ENCODE measurements at regions not wholly inside any gene's neighbourhood (a gene's known extent, or its start where the extent isn't known, plus 50 kb on each side); places are given as distances from the start of the nearest gene placed in this dataset.
A peak's percentile ranks its signal among the peaks of the same experiment; 100 is the strongest.
"Not testable (repeated sequence)": the region's sequence is repeated elsewhere in the genome, so short reads cannot be mapped to it uniquely, and the experiment has no call there.

DNA sequence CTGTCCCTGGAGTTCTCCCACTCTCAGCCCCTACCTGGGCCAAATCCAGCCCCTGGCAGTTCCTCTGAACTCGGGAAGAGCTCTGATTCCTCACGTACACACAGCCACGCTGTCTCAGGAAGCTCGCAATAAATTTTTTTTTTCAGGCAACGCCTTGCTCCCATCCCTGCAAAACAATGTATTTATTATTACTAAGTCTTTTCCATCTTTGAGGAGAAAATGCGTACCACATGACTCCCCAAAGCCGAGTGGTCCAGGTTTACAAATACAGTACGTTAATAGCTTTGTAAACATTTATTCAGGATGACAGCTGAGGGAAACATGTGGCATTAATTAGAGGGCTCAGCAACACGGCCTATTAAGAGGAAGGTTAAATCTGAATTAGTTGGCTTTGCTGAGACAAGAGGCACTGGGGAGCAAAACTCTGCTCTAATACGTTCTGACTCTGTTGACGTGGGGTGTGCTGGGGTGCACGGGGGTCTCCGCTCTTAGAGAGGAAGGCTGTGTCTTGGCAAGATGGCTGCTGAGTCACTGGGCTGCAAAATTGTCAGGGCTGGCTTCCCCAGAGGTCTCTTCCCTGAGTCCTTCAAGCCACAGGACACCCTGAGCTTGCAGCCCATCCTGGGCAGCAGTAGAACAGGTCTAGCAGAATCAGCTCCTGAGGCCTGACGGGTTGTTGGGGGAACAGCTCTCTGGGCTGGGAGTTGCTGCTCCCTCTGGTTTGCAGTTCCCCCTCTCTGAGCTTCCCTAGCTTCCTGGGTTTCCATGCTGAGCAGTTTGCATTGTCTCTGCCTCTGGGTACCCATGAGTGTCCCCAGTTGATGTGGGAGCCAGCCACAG is 185.2 kb upstream of the TBX3 start:
- DNase-seq = no peak

DNA sequence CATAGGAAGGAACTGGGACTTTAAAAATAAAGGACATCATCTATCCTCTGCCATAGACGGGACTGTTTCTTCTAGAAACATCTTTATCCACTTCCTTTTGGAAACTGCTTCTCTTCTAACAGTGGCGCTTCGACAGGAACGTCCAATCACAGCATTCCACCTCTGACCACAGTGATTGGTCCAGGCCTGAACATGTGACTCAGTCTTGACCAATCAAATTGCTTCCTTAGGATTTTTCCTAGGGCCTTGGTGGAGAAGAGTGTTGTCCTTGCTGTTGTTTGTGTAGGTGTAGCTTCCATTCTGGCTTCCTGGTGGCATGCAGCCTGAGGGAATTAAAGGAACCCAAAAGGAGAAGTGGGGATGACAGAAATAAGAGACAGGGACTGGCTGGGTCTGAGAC is 182.4 kb upstream of the TBX3 start:
- DNase-seq = no peak

DNA sequence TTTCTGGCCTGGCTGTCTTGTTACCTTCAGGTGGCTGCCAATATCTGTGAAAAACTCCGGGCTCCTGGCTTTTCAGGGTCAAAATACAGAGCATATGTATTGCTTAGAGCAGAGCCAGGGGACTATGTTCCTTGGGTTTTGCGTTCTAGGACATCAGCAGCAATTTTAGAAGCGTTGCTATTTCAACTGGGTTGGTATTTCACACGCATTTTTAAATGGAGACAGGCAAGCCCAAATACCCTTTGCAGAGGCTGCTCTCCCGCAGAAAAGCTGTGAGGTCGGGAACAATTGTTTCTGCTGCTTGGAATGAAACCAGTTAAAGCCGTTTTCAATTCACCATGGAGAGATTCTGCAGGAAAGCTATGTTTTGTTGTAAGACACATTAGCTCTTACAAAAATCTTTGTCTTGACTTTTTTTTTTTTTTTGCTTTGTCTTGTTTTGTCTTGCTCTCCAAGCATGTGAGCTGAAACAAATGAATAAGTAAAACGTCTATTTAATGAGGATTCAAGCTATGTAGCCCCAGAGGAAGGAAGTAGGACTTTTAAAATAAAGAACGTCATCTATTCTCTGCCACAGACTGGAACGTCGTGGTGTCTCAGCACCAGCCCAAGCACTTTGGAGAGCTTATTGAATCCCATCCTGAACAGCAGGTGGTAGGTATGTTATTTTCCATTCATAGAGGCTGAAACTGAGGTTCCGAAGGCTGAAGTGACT is 181.0 kb upstream of the TBX3 start:
- no peak for DNase-seq

DNA sequence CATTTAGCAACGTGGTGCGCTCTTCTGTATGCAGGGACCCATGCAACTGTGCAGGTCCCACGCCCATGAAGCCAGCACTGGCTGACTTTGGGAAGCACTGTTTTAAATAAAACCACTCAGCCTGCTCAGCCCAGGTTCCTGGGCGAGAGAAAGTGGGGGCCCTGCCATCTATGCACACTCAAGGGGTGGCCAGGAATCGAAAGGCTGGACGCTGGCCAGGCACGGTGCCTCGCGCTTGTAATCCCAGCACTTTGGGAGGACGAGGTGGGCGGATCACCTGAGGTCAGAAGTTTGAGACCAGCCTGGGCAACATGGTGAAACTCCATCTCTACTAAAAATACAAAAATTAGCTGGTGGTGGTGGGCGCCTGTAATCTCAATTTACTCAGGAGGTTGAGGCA is 179.9 kb upstream of the TBX3 start:
- DNase-seq = no peak

DNA sequence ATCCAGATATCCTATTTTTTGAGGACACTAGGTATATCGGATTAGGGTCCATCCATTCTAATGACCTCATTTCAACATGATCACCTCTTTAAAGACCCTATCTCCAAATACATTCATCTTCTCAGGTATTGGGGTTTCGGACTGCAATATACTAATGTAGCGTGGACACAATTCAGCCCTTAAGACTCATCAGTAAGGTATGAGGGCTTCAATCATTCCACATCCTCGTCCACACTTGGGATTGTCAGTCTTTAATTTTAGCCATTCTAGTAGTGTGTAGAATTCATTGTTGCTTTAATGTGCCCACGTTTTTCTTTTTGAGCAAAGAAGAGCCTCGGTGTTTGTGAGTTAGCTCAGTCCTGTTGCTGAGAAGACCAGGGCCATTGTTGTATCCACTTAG is 177.0 kb upstream of the TBX3 start:
- no peak for DNase-seq

DNA sequence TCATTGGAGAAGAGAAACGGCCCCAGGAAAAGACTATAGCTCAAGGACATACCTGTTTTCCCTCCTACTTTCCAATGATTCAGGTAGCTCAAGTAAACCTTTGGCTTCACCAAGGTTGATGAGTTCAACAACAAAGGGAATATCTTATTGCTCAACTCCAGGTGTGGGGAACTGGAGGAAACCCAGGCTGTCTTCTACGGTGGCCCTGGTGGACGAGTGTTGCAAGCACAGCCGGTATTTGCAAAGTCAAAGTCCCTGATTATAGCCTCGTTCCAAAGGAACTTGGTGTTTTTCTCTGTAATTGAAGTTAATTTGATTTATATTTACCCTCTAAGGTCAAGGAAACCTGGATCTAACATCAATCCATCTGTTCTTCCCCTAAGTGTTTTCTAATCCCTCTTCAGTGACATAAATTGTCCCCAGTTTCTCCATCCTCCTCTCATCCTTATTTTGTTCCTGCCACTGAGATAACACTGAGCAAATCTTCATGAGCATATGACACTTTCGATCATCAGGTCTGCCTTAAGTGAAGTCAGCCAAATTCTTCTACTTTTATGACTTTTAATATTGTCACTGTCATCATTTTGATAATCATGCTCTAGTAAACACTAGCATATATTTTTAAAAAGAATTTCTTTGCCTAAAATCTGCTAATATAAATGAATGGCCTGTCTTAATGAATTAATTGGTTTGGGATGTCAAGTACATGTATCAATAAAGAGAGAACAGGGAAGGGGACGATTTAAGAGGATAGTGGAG is 174.6 kb upstream of the TBX3 start:
- DNase-seq = no peak

DNA sequence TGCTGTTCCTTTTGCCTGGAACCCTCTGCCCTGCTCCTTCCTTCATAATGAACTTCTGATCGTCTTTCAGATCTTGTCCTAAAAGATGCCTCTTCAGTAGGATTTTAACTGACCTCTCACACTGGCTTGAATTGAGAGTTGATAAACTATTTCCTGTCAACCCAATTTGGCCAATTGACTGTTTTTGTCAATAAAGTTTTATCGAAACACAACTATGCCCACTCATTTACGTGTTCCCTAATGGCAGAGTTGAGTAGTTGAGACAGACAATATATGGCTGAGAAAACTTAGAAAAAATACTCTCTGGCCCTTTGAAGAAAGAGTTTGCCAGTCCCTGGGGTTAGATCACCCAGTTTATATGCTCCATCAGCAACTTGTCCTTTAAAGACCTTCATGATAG is 171.7 kb upstream of the TBX3 start:
- DNase-seq = no peak

DNA sequence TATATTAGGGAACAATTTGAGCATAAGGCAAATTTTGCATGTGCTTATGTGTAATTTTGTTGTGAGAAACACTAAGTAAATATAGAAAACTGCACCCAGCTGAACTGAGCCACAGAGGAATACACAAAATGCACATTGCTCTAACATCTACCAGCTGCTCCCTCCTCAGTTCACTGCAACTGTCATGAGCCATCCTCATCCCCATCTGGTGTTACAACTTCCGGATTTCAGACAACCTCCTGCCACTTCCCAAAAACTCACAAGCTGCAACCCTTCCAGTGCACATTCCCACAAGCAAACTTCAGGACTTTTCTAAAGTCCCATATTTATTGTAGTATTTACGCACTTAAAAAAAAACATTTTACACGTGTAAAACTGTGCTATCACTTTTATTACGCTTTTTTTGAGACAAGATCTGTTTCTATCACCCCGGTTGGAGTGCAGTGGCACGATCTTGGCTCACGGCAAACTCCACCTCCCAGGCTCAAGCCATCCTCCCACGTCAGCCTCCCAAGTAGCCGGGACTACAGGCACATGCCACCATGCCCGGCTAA is 169.1 kb upstream of the TBX3 start:
- no peak for DNase-seq

DNA sequence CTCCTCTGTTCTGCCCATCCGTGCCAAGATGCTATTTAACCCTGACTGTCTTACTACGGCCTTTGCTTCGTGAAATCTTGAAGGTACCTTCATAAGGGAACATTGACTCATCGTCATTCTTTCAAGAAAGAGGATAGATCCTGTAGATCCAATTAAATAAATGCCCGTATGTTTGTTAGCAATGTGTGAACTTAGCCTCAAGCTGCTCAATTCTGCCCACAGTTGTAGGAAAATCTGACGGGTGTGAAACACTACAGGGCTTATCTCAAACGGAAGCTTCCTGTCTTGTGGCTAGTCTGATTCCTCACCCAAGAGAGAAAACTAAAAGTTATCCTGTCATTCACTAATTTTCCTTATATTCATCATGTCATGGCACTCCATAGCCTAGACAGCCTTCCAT is 168.0 kb upstream of the TBX3 start:
- DNase-seq = no peak

DNA sequence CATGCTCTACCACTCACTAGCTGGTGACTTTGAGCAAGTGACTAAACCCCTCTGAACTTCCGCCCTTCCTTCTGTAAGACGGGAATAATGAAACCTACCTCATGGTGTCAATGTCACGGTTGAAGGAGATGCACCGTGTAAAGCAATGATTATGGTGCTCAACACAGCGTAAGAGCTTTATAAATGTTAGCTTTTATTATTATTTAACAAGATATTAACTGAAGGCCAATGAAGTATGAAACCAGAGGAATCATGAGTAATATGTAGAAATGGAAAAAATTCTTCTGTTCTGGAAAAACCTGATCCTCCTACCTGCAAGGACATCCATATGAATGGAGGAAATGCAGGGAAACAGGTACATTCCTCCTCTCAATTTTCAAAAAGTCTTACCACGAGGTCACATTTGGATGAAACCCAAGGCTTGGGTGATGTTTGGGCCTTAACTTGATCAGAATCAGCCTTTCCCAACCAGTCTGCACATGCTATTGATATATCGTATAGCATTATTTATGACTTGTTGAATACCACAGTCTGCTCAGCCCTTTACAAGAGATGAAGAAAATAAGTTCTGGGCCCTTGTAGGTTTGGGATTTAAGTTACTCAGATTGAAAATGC is 166.8 kb upstream of the TBX3 start:
- no peak for DNase-seq

DNA sequence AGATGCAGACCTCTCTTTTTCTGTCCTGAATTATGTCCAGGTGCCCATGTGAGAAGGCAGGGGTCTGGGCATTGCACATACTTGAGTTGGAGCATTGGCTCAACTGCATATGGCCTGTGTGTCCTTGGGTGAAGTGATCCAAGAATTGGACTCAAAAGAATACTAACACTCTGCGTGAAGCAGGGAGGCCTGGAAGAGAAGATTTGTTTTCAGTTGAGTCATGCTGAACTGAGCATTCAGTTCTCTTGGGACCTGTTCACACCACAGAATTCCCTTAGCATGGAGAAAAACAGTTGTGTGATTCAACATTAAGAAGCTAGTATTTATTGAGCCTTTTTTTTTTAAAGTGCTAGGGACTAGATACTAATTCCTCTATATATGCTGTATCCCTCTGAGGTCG is 164.7 kb upstream of the TBX3 start:
- no peak for DNase-seq

DNA sequence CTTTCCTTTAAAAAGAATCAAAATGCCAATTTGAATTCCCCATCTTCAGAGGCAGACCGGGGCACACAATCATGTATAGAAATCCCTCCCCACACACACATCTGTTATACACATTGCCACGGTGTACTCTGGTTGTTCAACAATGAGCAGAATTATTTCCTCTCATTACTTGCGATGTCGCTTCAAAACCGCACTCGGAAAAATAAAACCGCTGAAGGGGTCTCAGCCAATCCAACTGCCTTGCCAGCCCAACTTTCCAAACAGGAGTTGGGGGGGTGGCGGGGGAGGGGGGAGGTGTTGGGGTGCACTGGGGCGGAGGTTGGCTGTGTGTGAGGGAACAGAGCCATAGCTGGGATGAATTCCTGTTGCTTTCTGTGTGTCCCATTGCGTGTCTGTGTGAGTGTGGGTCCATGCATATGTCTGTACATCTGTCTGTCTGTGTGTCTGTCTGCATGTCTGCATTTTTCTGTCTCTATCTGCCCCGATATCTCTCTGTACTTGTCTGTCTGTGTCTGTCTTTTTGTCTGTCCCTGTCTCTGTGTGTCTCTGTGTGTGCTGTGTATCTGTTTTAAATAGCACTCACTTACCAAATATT is 163.6 kb upstream of the TBX3 start:
- DNase-seq = no peak

DNA sequence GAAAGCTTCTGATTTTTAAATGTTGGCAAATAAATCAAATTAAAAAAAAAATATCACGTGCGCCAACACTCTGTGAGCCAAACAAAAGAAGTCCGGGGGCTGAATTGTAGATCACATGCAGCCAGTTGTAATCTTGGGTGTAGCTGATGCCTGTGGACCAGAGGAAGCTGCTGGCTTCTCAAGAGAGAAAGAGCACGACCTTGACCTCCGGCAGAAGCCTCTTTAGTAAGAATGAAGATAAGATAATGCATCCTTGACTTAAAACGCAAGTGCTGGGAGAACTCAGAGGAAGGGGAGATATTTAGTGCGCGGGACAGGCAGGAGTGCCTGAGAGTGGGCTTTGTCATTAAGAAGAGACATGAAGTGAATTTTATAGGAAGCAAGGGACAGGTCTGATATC is 162.8 kb upstream of the TBX3 start:
- DNase-seq = no peak

DNA sequence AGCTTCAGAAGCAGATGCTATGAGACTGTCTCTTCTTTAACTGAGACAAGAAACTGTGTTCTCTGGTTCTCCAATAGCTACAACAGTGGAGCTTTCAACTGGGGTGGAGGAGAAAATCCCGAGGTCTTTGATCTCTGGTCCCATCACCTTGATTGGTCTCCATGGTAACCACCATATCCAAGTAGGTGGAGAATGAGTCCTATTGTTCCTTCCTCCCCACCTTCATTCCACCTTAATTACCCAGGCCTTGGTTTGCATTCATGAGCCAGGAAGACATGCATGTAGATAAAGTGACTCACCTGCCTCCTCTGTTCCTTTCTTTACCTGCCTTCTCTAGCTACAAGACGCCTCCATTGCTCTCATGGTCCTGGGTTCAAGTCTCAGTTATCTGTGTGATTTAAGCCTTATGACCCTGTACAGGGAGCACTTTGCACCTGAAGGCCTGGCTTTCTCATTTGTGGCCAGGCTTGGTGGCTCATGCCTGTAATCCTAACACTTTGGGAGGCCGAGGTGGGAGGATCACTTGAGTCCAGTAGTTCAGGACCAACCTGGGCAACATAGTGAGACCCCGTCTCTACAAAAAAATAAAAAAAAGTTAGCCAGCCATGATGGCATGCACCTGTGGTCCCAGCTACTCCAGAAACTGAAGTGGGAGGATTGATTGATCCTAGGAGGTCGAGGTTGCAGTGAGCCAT is 157.7 kb upstream of the TBX3 start:
- no peak for DNase-seq

DNA sequence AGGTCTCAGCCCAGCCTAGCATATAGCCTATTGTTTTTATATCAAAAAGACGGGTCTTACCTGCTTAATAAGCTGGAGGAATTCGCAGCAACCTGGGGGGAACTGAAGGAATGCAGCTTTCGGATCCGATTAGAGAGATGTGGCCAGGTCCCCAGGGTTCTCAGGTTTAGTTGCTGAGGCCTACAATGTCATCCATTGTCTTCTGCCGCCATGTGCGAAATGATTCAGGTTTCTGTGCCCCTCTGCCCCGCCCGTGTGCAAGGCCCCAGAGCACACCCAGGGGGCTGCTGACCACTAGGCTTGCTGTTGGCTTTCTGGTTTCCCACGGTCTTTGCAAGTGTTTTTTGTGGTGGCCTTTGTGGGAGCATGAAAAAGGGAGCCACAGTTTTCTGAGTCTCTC is 154.5 kb upstream of the TBX3 start:
- DNase-seq = no peak

DNA sequence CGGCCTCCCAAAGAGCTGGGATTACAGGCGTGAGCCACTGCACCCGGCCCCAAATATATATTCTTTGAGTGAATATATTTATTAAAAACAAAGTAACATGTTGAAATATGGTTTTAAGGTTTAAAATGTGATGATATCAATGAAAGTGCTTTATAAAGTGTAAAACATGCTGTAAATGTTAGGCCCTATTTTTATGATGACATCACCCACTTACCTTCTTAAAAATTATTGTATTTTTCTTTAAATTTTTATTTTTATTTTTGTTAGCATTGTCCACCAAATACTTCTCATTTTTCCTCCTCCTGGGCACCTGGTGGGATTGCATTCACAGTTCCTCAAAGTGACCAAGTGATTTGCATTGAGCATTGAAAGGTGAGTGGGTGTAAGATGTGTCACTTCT is 152.6 kb upstream of the TBX3 start:
- no peak for DNase-seq

DNA sequence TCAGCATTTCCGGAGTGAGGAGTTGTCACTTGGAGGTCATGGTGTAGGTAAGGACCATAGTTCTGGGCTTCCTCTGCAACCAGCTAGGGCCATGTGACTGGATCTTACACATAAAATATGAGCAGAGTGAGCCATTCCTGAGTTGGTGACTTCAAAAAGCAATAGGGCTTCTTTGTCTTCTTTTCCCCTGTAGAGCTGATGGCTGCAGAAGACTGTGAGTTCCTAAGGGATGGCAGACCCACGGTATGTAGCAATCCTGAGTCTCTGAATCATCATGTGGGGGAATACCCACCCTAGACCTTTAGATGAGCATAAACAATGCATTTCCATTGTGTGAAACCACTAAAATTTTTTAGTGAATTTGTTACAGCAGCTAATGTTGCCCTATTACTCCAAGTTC is 151.1 kb upstream of the TBX3 start:
- peak; percentile 2 for DNase-seq

DNA sequence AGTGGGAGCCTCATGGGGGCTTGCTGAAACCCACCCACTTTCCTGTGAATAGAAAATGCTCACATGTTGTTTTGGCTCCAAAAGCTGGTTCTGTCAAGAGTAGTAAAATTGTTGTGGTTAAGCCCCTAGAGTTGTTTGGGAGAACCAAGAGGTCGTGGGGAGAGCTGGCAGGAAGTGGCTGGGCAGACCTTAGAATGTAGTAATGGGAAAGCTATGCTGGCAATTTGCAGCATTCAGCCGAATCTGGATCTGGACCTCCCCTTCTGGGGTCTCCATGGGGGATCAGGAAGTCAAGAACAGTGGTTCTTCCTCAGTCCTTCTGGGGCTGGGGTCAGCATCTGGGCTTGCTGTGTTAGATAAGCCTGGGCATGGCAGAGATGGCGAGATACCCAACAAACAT is 150.6 kb upstream of the TBX3 start:
- no peak for DNase-seq

DNA sequence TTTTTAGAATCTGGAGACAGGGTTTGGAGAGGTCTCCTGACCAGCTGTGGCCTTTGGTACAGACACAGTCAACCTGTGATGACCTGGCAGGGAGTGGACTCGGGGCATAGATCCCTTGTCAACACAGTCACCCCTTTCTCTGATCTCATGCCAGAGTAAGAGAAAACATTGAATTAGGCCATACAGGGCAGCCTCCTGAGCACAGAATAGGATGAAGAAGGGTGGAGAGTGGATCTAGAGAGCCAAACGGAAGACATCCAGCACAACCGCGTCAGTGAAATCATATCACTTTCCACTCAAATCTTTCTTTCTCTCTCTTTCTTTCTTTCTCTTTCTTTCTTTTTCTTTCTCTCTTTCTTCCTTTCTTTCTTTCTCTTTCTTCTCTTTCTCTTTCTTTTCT is 145.9 kb upstream of the TBX3 start:
- no peak for DNase-seq

DNA sequence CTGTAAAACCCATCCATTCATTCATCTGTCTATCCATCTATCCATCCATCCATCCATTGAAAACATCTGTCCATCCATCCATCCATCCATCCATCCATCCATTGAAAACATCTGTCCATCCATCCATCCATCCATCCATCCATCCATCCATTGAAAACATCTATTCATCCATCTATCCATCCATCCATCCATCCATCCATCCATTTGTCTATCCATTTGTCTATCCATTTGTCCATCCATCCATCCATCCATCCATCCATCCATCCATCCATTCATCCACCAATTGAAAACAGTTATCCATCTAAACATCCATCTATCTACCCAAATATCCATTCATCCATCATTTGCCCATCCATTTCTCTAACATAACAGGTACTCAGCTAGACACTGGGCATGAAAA is 145.3 kb upstream of the TBX3 start:
- not testable (repeated sequence) for DNase-seq

DNA sequence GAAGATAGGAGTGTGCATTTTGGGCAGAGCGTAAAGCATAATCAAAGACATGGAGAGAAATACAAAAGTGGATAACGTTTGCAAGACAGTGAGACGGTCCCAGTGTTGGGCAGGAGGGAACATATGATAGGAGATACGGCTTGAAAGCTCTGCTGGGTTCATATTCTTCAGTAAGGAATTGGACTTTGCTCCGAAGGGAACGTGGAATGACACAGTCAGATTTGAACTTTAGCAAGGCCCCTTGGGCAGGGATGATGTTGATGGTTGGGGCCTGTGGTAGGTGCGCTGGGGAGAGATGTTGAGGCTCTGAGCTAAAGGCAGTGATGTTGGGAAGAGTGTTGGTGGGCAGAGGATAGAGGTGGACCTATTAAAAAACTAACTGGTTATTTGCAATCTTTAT is 143.5 kb upstream of the TBX3 start:
- DNase-seq = no peak

DNA sequence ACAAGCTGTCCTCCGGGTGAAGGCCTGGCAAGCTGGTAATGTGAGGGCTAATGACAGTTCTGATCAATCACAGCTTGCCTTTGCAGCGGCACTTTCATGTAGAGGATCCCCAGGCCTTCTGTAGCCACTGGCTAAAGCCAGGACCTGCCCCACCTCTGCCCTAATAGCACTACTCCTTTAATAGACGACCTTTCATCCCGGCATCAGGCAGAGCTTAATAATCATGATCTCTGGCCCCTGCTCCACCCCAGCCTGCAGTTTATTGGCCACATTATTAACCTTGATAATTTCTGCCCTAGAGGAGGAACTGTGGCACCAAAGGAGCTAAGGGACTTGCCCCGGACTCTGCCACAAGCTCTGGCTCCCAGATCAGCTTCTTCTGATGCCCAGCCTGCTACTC is 142.3 kb upstream of the TBX3 start:
- no peak for DNase-seq
